MM.1S (cell line): ENCODE measurements at regions not wholly inside any gene's neighbourhood (a gene's known extent, or its start where the extent isn't known, plus 50 kb on each side); places are given as distances from the start of the nearest gene placed in this dataset.

Experiments used
- DNase-seq: peaks from one replicate; pipeline ENCODE4 v3.0.0-alpha.2; 2015
- H2AFZ ChIP-seq: fragments of 300-600 bp; sonication (generic); 2 replicates; pipeline ENCODE4 v1.6.0; 2016; ENCODE audit warnings: antibody characterized with exemption, low read length
- H3F3A ChIP-seq: fragments of 300-600 bp; sonication (generic); 2 replicates; pipeline ENCODE4 v1.6.1; 2016; ENCODE audit warnings: mild to moderate bottlenecking, antibody characterized with exemption, low read length, moderate library complexity, mixed read lengths; ENCODE audit not compliant: insufficient read depth
- H3K27ac ChIP-seq: fragments of 300-600 bp; sonication (generic); 2 replicates; pipeline ENCODE4 v1.5.1; 2016; ENCODE audit warnings: mild to moderate bottlenecking, low read length
- H3K27me3 ChIP-seq: fragments of 300-600 bp; sonication (generic); replicated peaks from 2 replicates; pipeline ENCODE4 v1.6.0; 2016; ENCODE audit warnings: low read length; ENCODE audit not compliant: insufficient read depth
- H3K36me3 ChIP-seq: fragments of 300-600 bp; sonication (generic); replicated peaks from 2 replicates; pipeline ENCODE4 v1.6.1; 2016; ENCODE audit warnings: mild to moderate bottlenecking, low read length, mixed read lengths; ENCODE audit not compliant: insufficient read depth
- H3K4me1 ChIP-seq: fragments of 300-600 bp; sonication (generic); 2 replicates; pipeline ENCODE4 v1.6.1; 2016; ENCODE audit warnings: low read length, mixed read lengths
- H3K4me2 ChIP-seq: fragments of 300-600 bp; sonication (generic); 2 replicates; pipeline ENCODE4 v1.6.0; 2016; ENCODE audit warnings: low read depth, low read length
- H3K4me3 ChIP-seq: fragments of 300-600 bp; sonication (generic); 2 replicates; pipeline ENCODE4 v1.5.1; 2016; ENCODE audit warnings: low read length, mixed read lengths
- H3K79me2 ChIP-seq: fragments of 300-600 bp; sonication (generic); 2 replicates; pipeline ENCODE4 v1.6.1; 2016; ENCODE audit warnings: mixed run types, low read length, mixed read lengths
- H3K9ac ChIP-seq: fragments of 300-600 bp; sonication (generic); 2 replicates; pipeline ENCODE4 v1.6.1; 2016; ENCODE audit warnings: low read length, mixed read lengths
- H3K9me2 ChIP-seq: fragments of 300-600 bp; sonication (generic); replicated peaks from 2 replicates; pipeline ENCODE4 v1.6.1; 2016; ENCODE audit warnings: mild to moderate bottlenecking, low read length, mixed read lengths; ENCODE audit not compliant: insufficient read depth
- H3K9me3 ChIP-seq: fragments of 300-600 bp; sonication (generic); replicated peaks from 2 replicates; pipeline ENCODE4 v1.6.1; 2016; ENCODE audit warnings: mild to moderate bottlenecking, low read length, mixed read lengths; ENCODE audit not compliant: insufficient read depth
- H4K20me1 ChIP-seq: fragments of 300-600 bp; sonication (generic); 2 replicates; pipeline ENCODE4 v1.6.1; 2016; ENCODE audit warnings: mild to moderate bottlenecking, low read length, moderate library complexity, mixed read lengths; ENCODE audit not compliant: insufficient read depth
- CTCF ChIP-seq: fragments of 300-600 bp; sonication (generic); IDR thresholded peaks from 2 replicates; pipeline ENCODE4 v1.5.1; 2016; ENCODE audit warnings: antibody characterized with exemption, low read length, mixed read lengths
- EZH2 ChIP-seq: fragments of 300-600 bp; sonication (generic); optimal IDR thresholded peaks from 2 replicates; pipeline ENCODE3; 2017; ENCODE audit warnings: low read depth, mild to moderate bottlenecking, antibody characterized with exemption, low read length, mixed read lengths
- EZH2phosphoT487 ChIP-seq: fragments of 300-600 bp; sonication (generic); IDR thresholded peaks from 2 replicates; pipeline ENCODE4 v1.6.1; 2018; ENCODE audit warnings: antibody characterized with exemption, low read length

DNA sequence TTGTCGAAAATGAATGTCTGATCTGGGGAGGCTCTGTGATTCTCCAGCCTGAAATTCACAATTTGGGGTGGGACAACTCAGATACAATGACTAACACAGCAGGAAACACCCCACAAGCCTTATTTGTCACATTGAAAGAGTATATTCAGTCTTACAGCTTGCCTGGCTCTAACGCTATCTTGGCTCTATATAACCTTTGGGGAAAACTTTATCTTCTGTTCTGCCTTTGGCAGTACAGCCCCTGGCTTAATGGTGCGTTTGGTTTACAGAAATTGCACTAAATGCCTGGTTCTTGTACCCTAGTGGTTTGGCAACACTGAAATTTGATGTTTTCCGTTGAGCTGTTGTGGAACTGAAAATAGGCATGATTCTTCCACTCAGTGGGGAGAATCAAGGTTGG lies 178.1 kb upstream of the VEGFC start:
- Histone ChIP-seq H3K36me3 (no peaks in the 10 kb centered on the region), H3K9ac (no peak overlapping the region), H3K79me2 (no peaks in the 10 kb centered on the region), H3K4me2 (no peak overlapping the region), H3K27ac (no peak overlapping the region), H4K20me1 (no peaks in the 10 kb centered on the region), H3K4me1 (no peaks in the 10 kb centered on the region), H2AFZ (no peak overlapping the region), H3K9me2 (no peaks in the 10 kb centered on the region), H3F3A (no peaks in the 10 kb centered on the region), H3K9me3 (no peaks in the 10 kb centered on the region), H3K27me3 (no peaks in the 10 kb centered on the region), H3K4me3 (no peak overlapping the region)
- no peak for DNase-seq
- TF ChIP-seq CTCF (no peak), EZH2phosphoT487 (no peak), EZH2 (no peak)

- Histone ChIP-seq H4K20me1 (no peaks in the 10 kb centered on the region), H3F3A (no peaks in the 10 kb centered on the region), H3K27me3 (no peaks in the 10 kb centered on the region), H3K4me3 (no peak overlapping the region), H3K36me3 (no peaks in the 10 kb centered on the region), H2AFZ (no peak overlapping the region), H3K4me2 (no peak overlapping the region), H3K9me2 (no peaks in the 10 kb centered on the region), H3K4me1 (no peaks in the 10 kb centered on the region), H3K9me3 (no peaks in the 10 kb centered on the region), H3K9ac (no peak overlapping the region), H3K27ac (no peak overlapping the region), H3K79me2 (no peaks in the 10 kb centered on the region)
- TF ChIP-seq CTCF (no peak), EZH2 (no peak), EZH2phosphoT487 (no peak)
- DNase-seq = no peak
These were observed 178.9 kb upstream of the VEGFC start for GRCh38 chr4:176971576-176972115.

- no peak for DNase-seq
These were observed 186.7 kb upstream of the VEGFC start for GRCh38 chr4:176979416-176979815.

More at GRCh38 chr4:176979416-176979815, 186.7 kb upstream of the VEGFC start:
- H3K4me3 ChIP-seq = no peak overlapping the region
- no peak overlapping the region for H3K27ac ChIP-seq
- no peak overlapping the region for H3K4me2 ChIP-seq
- no peaks in the 10 kb centered on the region for H3K9me2 ChIP-seq
- H3F3A ChIP-seq = no peaks in the 10 kb centered on the region
- H2AFZ ChIP-seq = no peak overlapping the region
- no peak for TF ChIP-seq CTCF
- TF ChIP-seq EZH2phosphoT487 = no peak
- no peaks in the 10 kb centered on the region for H4K20me1 ChIP-seq
- H3K9ac ChIP-seq = no peak overlapping the region
- H3K4me1 ChIP-seq = peaks cover 10% of the 10 kb centered on the region
- H3K79me2 ChIP-seq = no peaks in the 10 kb centered on the region
- H3K9me3 ChIP-seq = no peaks in the 10 kb centered on the region
- no peaks in the 10 kb centered on the region for H3K36me3 ChIP-seq
- no peaks in the 10 kb centered on the region for H3K27me3 ChIP-seq
